T-helper 2 cell (primary cell): ENCODE measurements at regions not wholly inside any gene's neighbourhood (a gene's known extent, or its start where the extent isn't known, plus 50 kb on each side); places are given as distances from the start of the nearest gene placed in this dataset.
"Not testable (repeated sequence)": the region's sequence is repeated elsewhere in the genome, so short reads cannot be mapped to it uniquely, and the experiment has no call there.

Experiments
- DNase-seq, 5 experiments: peaks; one replicate each; pipeline versions ENCODE4 v3.0.0 to v3.0.0-alpha.2; 2012 to 2022

GRCh38 chr5:135110785-135111596, 77.0 kb upstream of the PITX1 start:
- no peak for DNase-seq

GRCh38 chr5:135108992-135109391, 75.0 kb upstream of the PITX1 start:
- no peak for DNase-seq

- no peak for DNase-seq
These were observed 74.5 kb upstream of the PITX1 start for GRCh38 chr5:135108569-135108968.

GRCh38 chr5:135107986-135108385, 74.0 kb upstream of the PITX1 start:
- DNase-seq: no peak

GRCh38 chr5:135106610-135107471, 72.8 kb upstream of the PITX1 start:
- DNase-seq: no peak

- DNase-seq: no peak
These were observed 72.1 kb upstream of the PITX1 start for GRCh38 chr5:135106136-135106535.

- no peak for DNase-seq
These were observed 71.1 kb upstream of the PITX1 start for GRCh38 chr5:135105105-135105484.

GRCh38 chr5:135103575-135103853, 69.5 kb upstream of the PITX1 start:
- DNase-seq: no peak

- DNase-seq: no peak
These were observed 68.9 kb upstream of the PITX1 start for GRCh38 chr5:135102716-135103574.

- DNase-seq: no peak
These were observed 66.4 kb upstream of the PITX1 start for GRCh38 chr5:135100431-135100830.

- no peak for DNase-seq
These were observed 66.0 kb upstream of the PITX1 start for GRCh38 chr5:135100011-135100410.

GRCh38 chr5:135097390-135097789, 63.4 kb upstream of the PITX1 start:
- DNase-seq: no peak

- no peak for DNase-seq
These were observed 61.8 kb upstream of the PITX1 start for GRCh38 chr5:135095871-135096270.

GRCh38 chr5:135095052-135095715, 61.2 kb upstream of the PITX1 start:
- DNase-seq: no peak

- DNase-seq: no peak
These were observed 60.5 kb upstream of the PITX1 start for GRCh38 chr5:135094339-135095051.

GRCh38 chr5:135093483-135093882, 59.5 kb upstream of the PITX1 start:
- DNase-seq: not testable (repeated sequence)

- no peak for DNase-seq
These were observed 58.4 kb upstream of the PITX1 start for GRCh38 chr5:135092476-135092875.

- no peak for DNase-seq
These were observed 57.3 kb upstream of the PITX1 start for GRCh38 chr5:135091286-135091685.

- no peak for DNase-seq
These were observed 55.9 kb upstream of the PITX1 start for GRCh38 chr5:135089912-135090311.

- DNase-seq: no peak
These were observed 54.9 kb upstream of the PITX1 start for GRCh38 chr5:135088911-135089310.

- no peak for DNase-seq
These were observed 53.9 kb upstream of the PITX1 start for GRCh38 chr5:135087950-135088349.
